C4-2B (cell line): ENCODE measurements at regions not wholly inside any gene's neighbourhood (a gene's known extent, or its start where the extent isn't known, plus 50 kb on each side); places are given as distances from the start of the nearest gene placed in this dataset.

Experiments used
- H3K27ac ChIP-seq: fragments of 450-650 bp; 2 replicates; pipeline ENCODE4 v1.5.1; 2017
- ZFX ChIP-seq: fragments of 450-650 bp; IDR thresholded peaks from 2 replicates; pipeline ENCODE4 v1.6.1; 2017
- TF ChIP-seq, protein P1 (sequence below): fragments of 450-650 bp; conservative IDR thresholded peaks from 2 replicates; pipeline ENCODE4 v1.5.1; 2017; ENCODE audit warnings: mild to moderate bottlenecking

- TF ChIP-seq, protein P1, sequence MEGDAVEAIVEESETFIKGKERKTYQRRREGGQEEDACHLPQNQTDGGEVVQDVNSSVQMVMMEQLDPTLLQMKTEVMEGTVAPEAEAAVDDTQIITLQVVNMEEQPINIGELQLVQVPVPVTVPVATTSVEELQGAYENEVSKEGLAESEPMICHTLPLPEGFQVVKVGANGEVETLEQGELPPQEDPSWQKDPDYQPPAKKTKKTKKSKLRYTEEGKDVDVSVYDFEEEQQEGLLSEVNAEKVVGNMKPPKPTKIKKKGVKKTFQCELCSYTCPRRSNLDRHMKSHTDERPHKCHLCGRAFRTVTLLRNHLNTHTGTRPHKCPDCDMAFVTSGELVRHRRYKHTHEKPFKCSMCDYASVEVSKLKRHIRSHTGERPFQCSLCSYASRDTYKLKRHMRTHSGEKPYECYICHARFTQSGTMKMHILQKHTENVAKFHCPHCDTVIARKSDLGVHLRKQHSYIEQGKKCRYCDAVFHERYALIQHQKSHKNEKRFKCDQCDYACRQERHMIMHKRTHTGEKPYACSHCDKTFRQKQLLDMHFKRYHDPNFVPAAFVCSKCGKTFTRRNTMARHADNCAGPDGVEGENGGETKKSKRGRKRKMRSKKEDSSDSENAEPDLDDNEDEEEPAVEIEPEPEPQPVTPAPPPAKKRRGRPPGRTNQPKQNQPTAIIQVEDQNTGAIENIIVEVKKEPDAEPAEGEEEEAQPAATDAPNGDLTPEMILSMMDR = no peak
- TF ChIP-seq ZFX = no peak
- no peak overlapping the region for H3K27ac ChIP-seq
Measured at GRCh38 chr15:46713045-46713444, 1004.3 kb upstream of the SEMA6D start.

GRCh38 chr15:46714950-46715349 is 1002.4 kb upstream of the SEMA6D start:
- no peak for TF ChIP-seq ZFX
- TF ChIP-seq, protein P1 = no peak
- no peak overlapping the region for H3K27ac ChIP-seq

DNA sequence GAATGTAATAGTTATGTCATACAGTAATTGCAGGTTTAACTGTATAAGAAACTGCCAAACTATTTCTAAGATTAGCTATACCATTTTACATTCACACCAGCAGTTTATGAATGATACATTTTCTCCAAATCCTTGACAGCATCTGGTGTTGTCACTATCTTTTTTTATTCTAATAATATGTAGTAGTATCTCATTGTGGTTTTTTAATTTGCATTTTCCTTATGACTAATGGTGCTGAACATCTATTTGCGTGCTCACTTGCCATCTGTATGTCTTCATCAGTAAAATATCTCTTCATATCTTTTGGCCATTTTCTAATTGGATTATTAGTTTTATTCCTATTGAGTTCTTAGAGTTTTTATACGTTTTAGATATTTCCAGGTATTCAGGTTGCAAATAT is 994.0 kb upstream of the SEMA6D start:
- no peak for TF ChIP-seq ZFX
- TF ChIP-seq, protein P1 = no peak
- H3K27ac ChIP-seq = no peak overlapping the region

- no peak overlapping the region for H3K27ac ChIP-seq
- TF ChIP-seq ZFX = no peak
- TF ChIP-seq, protein P1 = no peak
Measured at GRCh38 chr15:46732060-46732459, 985.2 kb upstream of the SEMA6D start.

DNA sequence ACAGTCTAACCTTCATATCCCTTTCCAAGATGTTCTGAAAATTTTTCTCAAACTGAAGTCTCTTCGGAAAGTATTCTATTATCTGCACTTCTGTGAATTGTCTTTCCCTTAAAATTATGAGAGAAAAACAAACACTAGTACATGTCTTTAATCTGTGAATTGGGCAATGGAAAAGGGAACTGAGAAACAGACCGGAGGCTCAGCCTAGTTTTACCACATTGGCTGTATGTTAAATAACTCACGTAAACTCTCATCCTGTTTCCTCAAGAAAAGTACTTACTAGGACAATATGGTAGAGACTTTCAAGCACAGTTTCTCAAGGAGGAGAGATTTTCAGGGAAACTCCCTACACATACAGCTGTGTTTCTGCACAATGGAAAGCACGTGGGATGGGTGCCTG is 982.2 kb upstream of the SEMA6D start:
- TF ChIP-seq, protein P1 = no peak
- no peak for TF ChIP-seq ZFX

DNA sequence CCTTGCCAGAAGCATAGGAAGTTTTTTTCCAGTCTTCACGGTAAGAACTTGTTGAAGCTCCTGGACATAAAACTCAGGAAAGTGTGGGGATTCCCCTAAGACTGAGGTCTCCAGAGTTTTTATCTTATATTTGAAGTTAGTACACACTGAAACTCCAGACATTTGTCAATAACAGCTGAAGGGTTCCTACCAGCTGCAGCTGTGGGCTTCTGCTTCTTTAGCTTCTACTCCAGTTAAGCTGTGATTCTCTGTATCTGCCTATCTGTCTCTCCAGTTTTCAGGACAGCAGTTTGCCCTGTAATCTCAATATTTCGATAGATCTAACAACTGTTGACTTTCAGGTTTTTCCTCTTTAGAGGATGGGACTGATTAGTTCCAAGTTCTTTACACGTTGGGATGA is 966.0 kb upstream of the SEMA6D start:
- no peak for TF ChIP-seq ZFX
- TF ChIP-seq, protein P1 = no peak
- no peak overlapping the region for H3K27ac ChIP-seq

More for the DNA sequence above, 982.2 kb upstream of the SEMA6D start:
- H3K27ac ChIP-seq = no peak overlapping the region

- TF ChIP-seq ZFX = no peak
- TF ChIP-seq, protein P1 = no peak
- no peak overlapping the region for H3K27ac ChIP-seq
Measured at GRCh38 chr15:46753946-46754345, 963.4 kb upstream of the SEMA6D start.
